ENCODE measurements at regions not wholly inside any gene's neighbourhood (a gene's known extent, or its start where the extent isn't known, plus 50 kb on each side); places are given as distances from the start of the nearest gene placed in this dataset.

- Histone ChIP-seq H3K4me3 (IDR thresholded peaks at IDR 0.05; ENCODE audit: insufficient read depth, low read depth, low read length) (no peak overlapping the region), H2AFZ (ENCODE audit: low read depth) (no peak overlapping the region), H3K36me3 (ENCODE audit: insufficient read depth) (no peaks in the 10 kb centered on the region), H3K79me2 (ENCODE audit: insufficient read depth, low read depth) (no peaks in the 10 kb centered on the region), H4K20me1 (ENCODE audit: insufficient read depth) (no peaks in the 10 kb centered on the region), H3K9ac (no peak overlapping the region), H3K27ac (no peak overlapping the region), H3K4me2 (no peak overlapping the region), H3K27me3 (ENCODE audit: insufficient read depth, low read depth) (no peaks in the 10 kb centered on the region), H3K4me1 (ENCODE audit: low read depth, poor library complexity, severe bottlenecking) (no peaks in the 10 kb centered on the region)
- no peak for TF ChIP-seq CTCF (conservative IDR thresholded peaks at IDR 0.05; ENCODE audit: low read depth, low read length)
Measured at GRCh38 chr13:103134271-103134670, 68.1 kb upstream of the SLC10A2 start.

DNA sequence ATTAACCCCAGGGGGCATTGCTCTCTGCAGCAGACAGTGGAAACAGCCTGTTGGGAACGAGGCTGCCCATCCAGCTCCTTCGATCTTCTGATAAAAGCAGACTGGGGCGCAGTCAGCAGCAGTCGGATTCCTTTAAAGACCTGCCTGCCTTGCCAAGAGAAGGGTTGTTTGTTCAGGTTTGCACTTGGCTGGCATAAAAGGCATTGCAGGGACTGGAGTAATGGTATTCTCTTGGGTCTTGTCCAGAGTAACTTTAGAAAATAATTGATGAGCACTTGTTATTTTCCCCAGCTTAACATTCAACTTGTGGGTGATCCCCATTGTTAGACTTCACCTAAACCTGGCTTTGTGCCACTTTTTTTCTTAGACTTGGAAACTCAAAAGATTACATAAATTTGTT is 67.3 kb upstream of the SLC10A2 start:
- Histone ChIP-seq H2AFZ (ENCODE audit: low read depth) (no peak overlapping the region), H4K20me1 (ENCODE audit: insufficient read depth) (no peaks in the 10 kb centered on the region)
- no peak for TF ChIP-seq CTCF (conservative IDR thresholded peaks at IDR 0.05; ENCODE audit: low read depth, low read length)

GRCh38 chr13:103130681-103131210 is 64.5 kb upstream of the SLC10A2 start:
- Histone ChIP-seq H3K4me1 (ENCODE audit: low read depth, poor library complexity, severe bottlenecking) (no peaks in the 10 kb centered on the region), H3K79me2 (ENCODE audit: insufficient read depth, low read depth) (no peaks in the 10 kb centered on the region), H3K4me3 (IDR thresholded peaks at IDR 0.05; ENCODE audit: insufficient read depth, low read depth, low read length) (no peak overlapping the region), H3K36me3 (ENCODE audit: insufficient read depth) (no peaks in the 10 kb centered on the region), H3K9ac (no peak overlapping the region), H3K27me3 (ENCODE audit: insufficient read depth, low read depth) (no peaks in the 10 kb centered on the region), H4K20me1 (ENCODE audit: insufficient read depth) (no peaks in the 10 kb centered on the region), H3K27ac (no peak overlapping the region), H2AFZ (ENCODE audit: low read depth) (no peak overlapping the region), H3K4me2 (no peak overlapping the region)
- TF ChIP-seq CTCF (conservative IDR thresholded peaks at IDR 0.05; ENCODE audit: low read depth, low read length): no peak

More for the DNA sequence above, 67.3 kb upstream of the SLC10A2 start:
- no peak overlapping the region for H3K9ac ChIP-seq
- H3K4me1 ChIP-seq (ENCODE audit: low read depth, poor library complexity, severe bottlenecking): no peaks in the 10 kb centered on the region
- no peak overlapping the region for H3K4me2 ChIP-seq
- H3K79me2 ChIP-seq (ENCODE audit: insufficient read depth, low read depth): no peaks in the 10 kb centered on the region
- H3K36me3 ChIP-seq (ENCODE audit: insufficient read depth): no peaks in the 10 kb centered on the region
- no peaks in the 10 kb centered on the region for H3K27me3 ChIP-seq (ENCODE audit: insufficient read depth, low read depth)
- H3K4me3 ChIP-seq (IDR thresholded peaks at IDR 0.05; ENCODE audit: insufficient read depth, low read depth, low read length): no peak overlapping the region
- no peak overlapping the region for H3K27ac ChIP-seq

DNA sequence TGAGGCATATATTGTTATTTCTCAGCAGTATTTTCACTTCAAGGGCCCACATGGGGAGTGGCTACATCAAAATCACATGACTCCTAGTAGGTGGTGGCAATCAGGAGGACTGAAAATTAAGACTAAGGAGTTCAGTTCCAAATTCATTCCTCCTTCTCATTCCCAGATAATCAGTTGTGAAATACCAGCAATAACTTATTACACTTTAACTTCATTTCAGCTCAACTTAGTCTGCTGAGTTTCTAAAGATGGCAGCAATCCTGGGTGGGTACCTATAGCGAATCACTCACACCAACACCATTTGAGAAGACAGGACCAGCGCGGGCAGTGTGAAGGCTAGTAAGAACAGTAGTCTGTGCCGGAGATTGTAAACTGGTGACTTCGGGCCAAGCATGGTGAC is 63.9 kb upstream of the SLC10A2 start:
- Histone ChIP-seq H2AFZ (ENCODE audit: low read depth) (no peak overlapping the region), H4K20me1 (ENCODE audit: insufficient read depth) (no peaks in the 10 kb centered on the region), H3K27me3 (ENCODE audit: insufficient read depth, low read depth) (no peaks in the 10 kb centered on the region), H3K27ac (no peak overlapping the region), H3K4me1 (ENCODE audit: low read depth, poor library complexity, severe bottlenecking) (no peaks in the 10 kb centered on the region), H3K4me3 (IDR thresholded peaks at IDR 0.05; ENCODE audit: insufficient read depth, low read depth, low read length) (no peak overlapping the region), H3K79me2 (ENCODE audit: insufficient read depth, low read depth) (no peaks in the 10 kb centered on the region), H3K9ac (no peak overlapping the region), H3K36me3 (ENCODE audit: insufficient read depth) (no peaks in the 10 kb centered on the region), H3K4me2 (no peak overlapping the region)
- TF ChIP-seq CTCF (conservative IDR thresholded peaks at IDR 0.05; ENCODE audit: low read depth, low read length): no peak

All from KMS-11 (cell line).